ENCODE measurements at regions not wholly inside any gene's neighbourhood (a gene's known extent, or its start where the extent isn't known, plus 50 kb on each side); places are given as distances from the start of the nearest gene placed in this dataset.

DNA sequence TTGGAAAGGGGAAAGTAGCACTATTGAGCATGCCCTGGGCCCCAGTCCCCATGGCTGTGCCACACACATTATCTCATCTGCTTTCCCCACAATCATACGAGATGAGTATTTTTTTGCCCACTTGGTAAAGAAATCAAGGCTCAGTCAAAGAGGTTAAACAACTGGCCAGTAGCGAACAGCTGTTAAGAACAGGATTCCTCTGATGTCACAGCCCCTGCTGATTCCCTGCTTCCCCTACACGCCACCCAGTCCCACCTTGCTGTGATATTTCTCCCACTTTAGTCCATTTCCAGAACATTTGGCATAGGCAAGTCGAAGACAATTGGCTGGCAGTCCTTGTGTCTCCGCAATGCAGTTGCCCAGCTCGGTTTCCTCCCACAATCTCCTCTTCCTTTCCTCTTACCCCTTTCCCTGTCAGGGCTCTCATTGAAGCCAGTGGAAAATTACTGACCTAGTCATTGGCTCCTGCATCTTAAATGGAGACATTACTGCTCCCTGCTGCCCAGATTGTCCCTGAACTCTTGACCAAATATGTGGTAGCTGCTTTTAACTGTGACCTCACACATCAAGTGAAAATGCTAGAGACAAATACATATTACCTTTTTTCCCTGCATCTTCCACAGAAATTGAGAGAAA is 56.5 kb upstream of the EEPD1 start:
- TF ChIP-seq, protein P1, sequence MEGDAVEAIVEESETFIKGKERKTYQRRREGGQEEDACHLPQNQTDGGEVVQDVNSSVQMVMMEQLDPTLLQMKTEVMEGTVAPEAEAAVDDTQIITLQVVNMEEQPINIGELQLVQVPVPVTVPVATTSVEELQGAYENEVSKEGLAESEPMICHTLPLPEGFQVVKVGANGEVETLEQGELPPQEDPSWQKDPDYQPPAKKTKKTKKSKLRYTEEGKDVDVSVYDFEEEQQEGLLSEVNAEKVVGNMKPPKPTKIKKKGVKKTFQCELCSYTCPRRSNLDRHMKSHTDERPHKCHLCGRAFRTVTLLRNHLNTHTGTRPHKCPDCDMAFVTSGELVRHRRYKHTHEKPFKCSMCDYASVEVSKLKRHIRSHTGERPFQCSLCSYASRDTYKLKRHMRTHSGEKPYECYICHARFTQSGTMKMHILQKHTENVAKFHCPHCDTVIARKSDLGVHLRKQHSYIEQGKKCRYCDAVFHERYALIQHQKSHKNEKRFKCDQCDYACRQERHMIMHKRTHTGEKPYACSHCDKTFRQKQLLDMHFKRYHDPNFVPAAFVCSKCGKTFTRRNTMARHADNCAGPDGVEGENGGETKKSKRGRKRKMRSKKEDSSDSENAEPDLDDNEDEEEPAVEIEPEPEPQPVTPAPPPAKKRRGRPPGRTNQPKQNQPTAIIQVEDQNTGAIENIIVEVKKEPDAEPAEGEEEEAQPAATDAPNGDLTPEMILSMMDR (conservative IDR thresholded peaks at IDR 0.05; ENCODE audit: low read depth, low read length): no peak
- TF ChIP-seq CHD1 (IDR thresholded peaks at IDR 0.05; ENCODE audit: low read depth, low read length): no peak
- no peak for TF ChIP-seq POLR2A (IDR thresholded peaks at IDR 0.05; ENCODE audit: low read depth, low read length)
- TF ChIP-seq FOS (IDR thresholded peaks at IDR 0.05; ENCODE audit: low read depth, low read length): no peak
- TF ChIP-seq MAZ (IDR thresholded peaks at IDR 0.05; ENCODE audit: borderline replicate concordance, low read depth, low read length): no peak
- TF ChIP-seq RAD21 (IDR thresholded peaks at IDR 0.05; ENCODE audit: low read length): no peak
- TF ChIP-seq MXI1 (IDR thresholded peaks at IDR 0.05; ENCODE audit: borderline replicate concordance, low read depth, low read length): no peak
- TF ChIP-seq RFX5 (IDR thresholded peaks at IDR 0.05; ENCODE audit: low read depth, low read length): no peak
